GM12878 (cell line): ENCODE measurements at regions not wholly inside any gene's neighbourhood (a gene's known extent, or its start where the extent isn't known, plus 50 kb on each side); places are given as distances from the start of the nearest gene placed in this dataset.

Experiments
- BRCA1 ChIP-seq: IDR thresholded peaks from 2 replicates; pipeline ENCODE4 v1.6.1; 2011; ENCODE audit warnings: low read depth, low read length, improper control_type of control experiment
- CEBPB ChIP-seq, 2 experiments: fragments of 150-350 bp in 1 of 2; IDR thresholded peaks; 2 replicates each; pipeline ENCODE4 v1.6.1; 2012 to 2014; ENCODE audit warnings: low read depth in 2 of 2, low read length in 2 of 2, borderline replicate concordance in 1 of 2, inconsistent platforms in 1 of 2
- EP300 ChIP-seq, 2 experiments: fragments of 150-350 bp in 1 of 2; IDR thresholded peaks; 2 replicates each; pipeline ENCODE4 v1.6.1; 2011 to 2012; ENCODE audit warnings: low read depth in 2 of 2, low read length in 2 of 2, borderline replicate concordance in 1 of 2, improper control_type of control experiment in 1 of 2, inconsistent platforms in 1 of 2; ENCODE audit not compliant: control insufficient read depth in 1 of 2
- KLF5 ChIP-seq: fragments of 450-650 bp; IDR thresholded peaks from 2 replicates; pipeline ENCODE4 v1.6.1; 2014; ENCODE audit warnings: mild to moderate bottlenecking; ENCODE audit not compliant: partially characterized antibody
- POLR2A ChIP-seq: IDR thresholded peaks from 2 replicates; pipeline ENCODE4 v1.6.1; 2011; ENCODE audit warnings: low read depth, mild to moderate bottlenecking, low read length
- TF ChIP-seq, protein P1 (sequence below): IDR thresholded peaks from 2 replicates; pipeline ENCODE4 v1.6.1; 2012; ENCODE audit warnings: low read depth, low read length, improper control_type of control experiment
- TF ChIP-seq, protein P2 (sequence below), 3 experiments: IDR thresholded peaks in 2 of 3; conservative IDR thresholded peaks in 1 of 3; 2 replicates each; pipeline ENCODE4 v1.5.1; 2011; ENCODE audit warnings: low read depth in 3 of 3, low read length in 3 of 3, mild to moderate bottlenecking in 3 of 3, control low read depth in 2 of 3, moderate library complexity in 2 of 3, inconsistent platforms in 1 of 3, mixed read lengths in 1 of 3; ENCODE audit not compliant: control insufficient read depth in 2 of 3, insufficient read depth in 1 of 3; ENCODE audit errors: extremely low read depth in 1 of 3
- TF ChIP-seq, protein P3 (sequence below): IDR thresholded peaks from 2 replicates; pipeline ENCODE4 v1.6.1; 2011; ENCODE audit warnings: low read depth, low read length, improper control_type of control experiment, borderline replicate concordance
- TF ChIP-seq, protein P4 (sequence below): fragments of 150-350 bp; IDR thresholded peaks from 2 replicates; pipeline ENCODE4 v1.6.1; 2016; ENCODE audit warnings: low read depth, low read length
- TF ChIP-seq, protein P5 (sequence below): IDR thresholded peaks from 2 replicates; pipeline ENCODE4 v1.6.1; 2011; ENCODE audit warnings: borderline replicate concordance, low read depth, mild to moderate bottlenecking, moderate library complexity, mixed read lengths, low read length; ENCODE audit not compliant: insufficient read depth; ENCODE audit errors: extremely low read length

DNA sequence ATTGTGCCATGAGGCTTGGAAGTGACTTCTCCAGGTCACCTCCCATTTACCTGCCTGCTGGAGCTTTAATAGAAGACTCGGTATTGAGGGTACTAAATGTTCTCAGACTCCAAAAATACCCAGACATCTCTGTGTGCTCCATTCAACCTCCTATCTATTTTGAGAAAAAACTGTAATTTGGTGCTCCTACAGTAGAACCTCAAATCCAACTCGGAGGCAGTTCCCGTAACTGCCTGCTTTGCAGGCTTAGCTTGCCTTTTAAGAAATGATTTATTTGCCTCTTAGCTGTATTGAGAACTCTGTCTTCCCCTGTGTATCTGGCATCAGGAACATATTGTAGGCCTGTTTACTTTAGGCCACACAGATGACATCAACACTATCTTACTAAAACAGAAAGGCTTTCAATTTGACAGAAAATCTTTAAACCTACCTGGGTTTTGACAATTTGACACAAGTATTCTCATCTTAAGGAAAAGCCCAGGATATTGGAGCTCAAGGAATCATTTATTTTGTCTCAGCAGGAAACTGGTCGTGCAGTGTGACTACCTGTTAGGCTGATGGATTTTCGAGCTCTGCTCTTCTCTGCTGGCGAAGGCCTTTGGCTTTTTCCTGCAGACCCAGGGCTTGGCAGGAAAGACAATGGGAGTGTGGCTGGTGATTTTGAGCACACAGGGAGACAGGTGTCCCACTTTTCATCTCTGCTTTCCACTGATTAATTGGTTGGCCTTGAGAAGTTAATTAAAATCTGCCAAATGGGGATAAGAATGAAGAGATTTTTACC, 314.8 kb downstream of the SNAPC1 start:
- TF ChIP-seq EP300 (IDR thresholded peaks at IDR 0.05; ENCODE audit: borderline replicate concordance in 1 of 2, control insufficient read depth in 1 of 2, low read depth in 2 of 2, low read length in 2 of 2), result no peak
- TF ChIP-seq BRCA1, result no peak
- TF ChIP-seq, protein P1, sequence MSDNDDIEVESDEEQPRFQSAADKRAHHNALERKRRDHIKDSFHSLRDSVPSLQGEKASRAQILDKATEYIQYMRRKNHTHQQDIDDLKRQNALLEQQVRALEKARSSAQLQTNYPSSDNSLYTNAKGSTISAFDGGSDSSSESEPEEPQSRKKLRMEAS, result no peak
- no peak for TF ChIP-seq POLR2A
- TF ChIP-seq, protein P2, sequence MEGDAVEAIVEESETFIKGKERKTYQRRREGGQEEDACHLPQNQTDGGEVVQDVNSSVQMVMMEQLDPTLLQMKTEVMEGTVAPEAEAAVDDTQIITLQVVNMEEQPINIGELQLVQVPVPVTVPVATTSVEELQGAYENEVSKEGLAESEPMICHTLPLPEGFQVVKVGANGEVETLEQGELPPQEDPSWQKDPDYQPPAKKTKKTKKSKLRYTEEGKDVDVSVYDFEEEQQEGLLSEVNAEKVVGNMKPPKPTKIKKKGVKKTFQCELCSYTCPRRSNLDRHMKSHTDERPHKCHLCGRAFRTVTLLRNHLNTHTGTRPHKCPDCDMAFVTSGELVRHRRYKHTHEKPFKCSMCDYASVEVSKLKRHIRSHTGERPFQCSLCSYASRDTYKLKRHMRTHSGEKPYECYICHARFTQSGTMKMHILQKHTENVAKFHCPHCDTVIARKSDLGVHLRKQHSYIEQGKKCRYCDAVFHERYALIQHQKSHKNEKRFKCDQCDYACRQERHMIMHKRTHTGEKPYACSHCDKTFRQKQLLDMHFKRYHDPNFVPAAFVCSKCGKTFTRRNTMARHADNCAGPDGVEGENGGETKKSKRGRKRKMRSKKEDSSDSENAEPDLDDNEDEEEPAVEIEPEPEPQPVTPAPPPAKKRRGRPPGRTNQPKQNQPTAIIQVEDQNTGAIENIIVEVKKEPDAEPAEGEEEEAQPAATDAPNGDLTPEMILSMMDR (IDR thresholded peaks at IDR 0.05 in 2 of 3, conservative IDR thresholded peaks at IDR 0.05 in 1 of 3; ENCODE audit: control insufficient read depth in 2 of 3, extremely low read depth in 1 of 3, insufficient read depth in 1 of 3, low read depth in 3 of 3, low read length in 3 of 3), result no peak
- no peak for TF ChIP-seq KLF5
- no peak for TF ChIP-seq CEBPB (IDR thresholded peaks at IDR 0.05; ENCODE audit: borderline replicate concordance in 1 of 2, low read depth in 2 of 2, low read length in 2 of 2)
- TF ChIP-seq, protein P3, sequence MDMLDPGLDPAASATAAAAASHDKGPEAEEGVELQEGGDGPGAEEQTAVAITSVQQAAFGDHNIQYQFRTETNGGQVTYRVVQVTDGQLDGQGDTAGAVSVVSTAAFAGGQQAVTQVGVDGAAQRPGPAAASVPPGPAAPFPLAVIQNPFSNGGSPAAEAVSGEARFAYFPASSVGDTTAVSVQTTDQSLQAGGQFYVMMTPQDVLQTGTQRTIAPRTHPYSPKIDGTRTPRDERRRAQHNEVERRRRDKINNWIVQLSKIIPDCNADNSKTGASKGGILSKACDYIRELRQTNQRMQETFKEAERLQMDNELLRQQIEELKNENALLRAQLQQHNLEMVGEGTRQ, result no peak
- TF ChIP-seq, protein P4, sequence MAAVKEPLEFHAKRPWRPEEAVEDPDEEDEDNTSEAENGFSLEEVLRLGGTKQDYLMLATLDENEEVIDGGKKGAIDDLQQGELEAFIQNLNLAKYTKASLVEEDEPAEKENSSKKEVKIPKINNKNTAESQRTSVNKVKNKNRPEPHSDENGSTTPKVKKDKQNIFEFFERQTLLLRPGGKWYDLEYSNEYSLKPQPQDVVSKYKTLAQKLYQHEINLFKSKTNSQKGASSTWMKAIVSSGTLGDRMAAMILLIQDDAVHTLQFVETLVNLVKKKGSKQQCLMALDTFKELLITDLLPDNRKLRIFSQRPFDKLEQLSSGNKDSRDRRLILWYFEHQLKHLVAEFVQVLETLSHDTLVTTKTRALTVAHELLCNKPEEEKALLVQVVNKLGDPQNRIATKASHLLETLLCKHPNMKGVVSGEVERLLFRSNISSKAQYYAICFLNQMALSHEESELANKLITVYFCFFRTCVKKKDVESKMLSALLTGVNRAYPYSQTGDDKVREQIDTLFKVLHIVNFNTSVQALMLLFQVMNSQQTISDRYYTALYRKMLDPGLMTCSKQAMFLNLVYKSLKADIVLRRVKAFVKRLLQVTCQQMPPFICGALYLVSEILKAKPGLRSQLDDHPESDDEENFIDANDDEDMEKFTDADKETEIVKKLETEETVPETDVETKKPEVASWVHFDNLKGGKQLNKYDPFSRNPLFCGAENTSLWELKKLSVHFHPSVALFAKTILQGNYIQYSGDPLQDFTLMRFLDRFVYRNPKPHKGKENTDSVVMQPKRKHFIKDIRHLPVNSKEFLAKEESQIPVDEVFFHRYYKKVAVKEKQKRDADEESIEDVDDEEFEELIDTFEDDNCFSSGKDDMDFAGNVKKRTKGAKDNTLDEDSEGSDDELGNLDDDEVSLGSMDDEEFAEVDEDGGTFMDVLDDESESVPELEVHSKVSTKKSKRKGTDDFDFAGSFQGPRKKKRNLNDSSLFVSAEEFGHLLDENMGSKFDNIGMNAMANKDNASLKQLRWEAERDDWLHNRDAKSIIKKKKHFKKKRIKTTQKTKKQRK, result no peak
- TF ChIP-seq, protein P5, sequence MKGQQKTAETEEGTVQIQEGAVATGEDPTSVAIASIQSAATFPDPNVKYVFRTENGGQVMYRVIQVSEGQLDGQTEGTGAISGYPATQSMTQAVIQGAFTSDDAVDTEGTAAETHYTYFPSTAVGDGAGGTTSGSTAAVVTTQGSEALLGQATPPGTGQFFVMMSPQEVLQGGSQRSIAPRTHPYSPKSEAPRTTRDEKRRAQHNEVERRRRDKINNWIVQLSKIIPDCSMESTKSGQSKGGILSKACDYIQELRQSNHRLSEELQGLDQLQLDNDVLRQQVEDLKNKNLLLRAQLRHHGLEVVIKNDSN, result no peak
